ENCODE measurements at regions not wholly inside any gene's neighbourhood (a gene's known extent, or its start where the extent isn't known, plus 50 kb on each side); places are given as distances from the start of the nearest gene placed in this dataset.

DNA sequence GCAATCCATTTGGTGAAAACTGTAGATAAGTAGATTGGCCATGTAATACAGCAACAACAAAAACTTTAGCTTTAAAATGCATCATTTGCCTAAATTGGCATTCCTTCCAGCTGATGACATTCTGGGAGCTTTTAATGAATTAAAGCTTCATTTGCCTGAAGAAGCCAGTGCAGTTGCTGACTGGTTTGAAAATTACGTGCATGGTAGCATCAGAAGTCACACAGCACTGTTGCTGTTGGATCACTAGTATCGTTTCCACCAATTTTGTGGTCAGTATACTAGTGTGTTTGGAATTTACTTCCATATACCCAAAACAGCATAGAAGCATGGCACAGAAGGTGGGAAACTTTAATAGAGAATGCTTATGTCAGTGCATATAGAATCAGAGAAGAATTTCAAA is 194.9 kb downstream of the ETV1 start:
- TF ChIP-seq ZNF384 (IDR thresholded peaks at IDR 0.05) (no peak), FOXA1 (IDR thresholded peaks at IDR 0.05) (no peak), BHLHE40 (IDR thresholded peaks at IDR 0.05; ENCODE audit: borderline replicate concordance) (no peak)

Measured in HEK293T (cell line).